ENCODE measurements at regions not wholly inside any gene's neighbourhood (a gene's known extent, or its start where the extent isn't known, plus 50 kb on each side); places are given as distances from the start of the nearest gene placed in this dataset.

DNA sequence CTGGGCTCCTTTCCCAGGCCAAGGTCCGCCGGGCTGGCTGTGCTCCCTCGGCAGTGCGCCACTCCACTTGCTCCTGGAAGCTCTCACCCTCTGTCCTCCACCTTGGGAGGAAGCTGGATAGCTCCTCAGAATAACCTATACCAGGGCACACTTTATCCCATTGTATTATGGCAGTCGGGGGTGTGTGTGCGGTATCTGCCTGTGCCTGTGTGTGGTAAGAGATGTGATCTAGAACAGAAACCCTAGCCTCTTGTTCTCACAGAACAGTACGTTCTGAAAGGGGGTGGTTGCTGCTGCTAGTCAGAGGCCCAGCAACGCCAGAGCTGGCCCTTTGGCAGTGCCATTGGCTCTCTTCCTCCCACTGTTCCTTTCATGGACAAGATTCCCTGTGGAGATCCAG lies 168.4 kb downstream of the TBXT start:
- no peak for TF ChIP-seq FOXP2 (optimal IDR thresholded peaks at IDR 0.05; ENCODE audit: control extremely low read depth, extremely low read length, insufficient read depth)
- no peak for TF ChIP-seq POLR2AphosphoS5 (IDR thresholded peaks at IDR 0.05; ENCODE audit: borderline replicate concordance, low read depth, low read length)

All from SK-N-MC (cell line).